Kidney epithelial cell (primary cell): ENCODE measurements at regions not wholly inside any gene's neighbourhood (a gene's known extent, or its start where the extent isn't known, plus 50 kb on each side); places are given as distances from the start of the nearest gene placed in this dataset.
"Not testable (repeated sequence)": the region's sequence is repeated elsewhere in the genome, so short reads cannot be mapped to it uniquely, and the experiment has no call there.

Experiments used
- DNase-seq: peaks from one replicate; pipeline ENCODE4 v3.0.0-alpha.2; 2010; ENCODE audit warnings: low read depth
- H3K27me3 ChIP-seq: 2 replicates; pipeline ENCODE4 v1.6.0; 2011; ENCODE audit warnings: low read length; ENCODE audit not compliant: control insufficient read depth, insufficient read depth
- H3K36me3 ChIP-seq: 2 replicates; pipeline ENCODE4 v1.5.1; 2011; ENCODE audit warnings: low read length; ENCODE audit not compliant: control insufficient read depth, insufficient read depth
- H3K4me3 ChIP-seq: 2 replicates; pipeline ENCODE4 v1.5.1; 2011; ENCODE audit warnings: low read depth, mild to moderate bottlenecking, control low read depth, low read length
- TF ChIP-seq, protein P1 (sequence below): IDR thresholded peaks from 2 replicates; pipeline ENCODE4 v1.5.1; 2011; ENCODE audit warnings: mild to moderate bottlenecking, moderate library complexity, low read length, control low read depth, inconsistent platforms; ENCODE audit not compliant: insufficient read depth, poor library complexity, severe bottlenecking

DNA sequence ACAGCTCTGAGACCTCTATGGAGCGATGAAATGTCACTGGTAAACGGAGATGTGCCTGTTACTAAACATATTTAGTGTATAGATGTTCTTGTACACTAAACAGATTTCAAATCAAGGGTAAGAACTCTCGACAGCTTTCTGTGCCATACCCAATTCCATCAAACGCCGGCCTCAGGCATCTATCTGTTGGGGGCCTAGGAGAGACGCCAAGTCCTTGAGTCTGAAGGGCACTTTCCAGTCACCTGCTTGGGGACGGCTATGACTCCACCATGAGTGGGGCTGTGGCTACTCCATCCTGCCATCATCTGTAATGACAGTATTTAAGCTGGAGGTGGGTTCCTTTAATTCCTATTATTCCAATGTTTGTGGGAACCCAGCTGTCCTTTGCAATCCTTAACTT is 87.8 kb downstream of the SHANK2 start:
- Histone ChIP-seq H3K4me3 (no peak overlapping the region), H3K36me3 (no peaks in the 10 kb centered on the region), H3K27me3 (no peaks in the 10 kb centered on the region)
- DNase-seq, result no peak
- TF ChIP-seq, protein P1, sequence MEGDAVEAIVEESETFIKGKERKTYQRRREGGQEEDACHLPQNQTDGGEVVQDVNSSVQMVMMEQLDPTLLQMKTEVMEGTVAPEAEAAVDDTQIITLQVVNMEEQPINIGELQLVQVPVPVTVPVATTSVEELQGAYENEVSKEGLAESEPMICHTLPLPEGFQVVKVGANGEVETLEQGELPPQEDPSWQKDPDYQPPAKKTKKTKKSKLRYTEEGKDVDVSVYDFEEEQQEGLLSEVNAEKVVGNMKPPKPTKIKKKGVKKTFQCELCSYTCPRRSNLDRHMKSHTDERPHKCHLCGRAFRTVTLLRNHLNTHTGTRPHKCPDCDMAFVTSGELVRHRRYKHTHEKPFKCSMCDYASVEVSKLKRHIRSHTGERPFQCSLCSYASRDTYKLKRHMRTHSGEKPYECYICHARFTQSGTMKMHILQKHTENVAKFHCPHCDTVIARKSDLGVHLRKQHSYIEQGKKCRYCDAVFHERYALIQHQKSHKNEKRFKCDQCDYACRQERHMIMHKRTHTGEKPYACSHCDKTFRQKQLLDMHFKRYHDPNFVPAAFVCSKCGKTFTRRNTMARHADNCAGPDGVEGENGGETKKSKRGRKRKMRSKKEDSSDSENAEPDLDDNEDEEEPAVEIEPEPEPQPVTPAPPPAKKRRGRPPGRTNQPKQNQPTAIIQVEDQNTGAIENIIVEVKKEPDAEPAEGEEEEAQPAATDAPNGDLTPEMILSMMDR, result no peak

- DNase-seq, result no peak
- Histone ChIP-seq H3K36me3 (no peaks in the 10 kb centered on the region), H3K4me3 (no peak overlapping the region), H3K27me3 (no peaks in the 10 kb centered on the region)
- TF ChIP-seq, protein P1, result no peak
Measured at GRCh38 chr11:71164186-71164585, 88.2 kb downstream of the SHANK2 start.

GRCh38 chr11:71163371-71163770 is 89.0 kb downstream of the SHANK2 start:
- H3K36me3 ChIP-seq, result no peaks in the 10 kb centered on the region
- TF ChIP-seq, protein P1, result no peak
- H3K4me3 ChIP-seq, result no peak overlapping the region
- no peaks in the 10 kb centered on the region for H3K27me3 ChIP-seq
- DNase-seq, result no peak

GRCh38 chr11:71158936-71159335 is 93.4 kb downstream of the SHANK2 start:
- DNase-seq, result no peak
- H3K4me3 ChIP-seq, result no peak overlapping the region
- TF ChIP-seq, protein P1, result no peak
- no peaks in the 10 kb centered on the region for H3K27me3 ChIP-seq
- H3K36me3 ChIP-seq, result no peaks in the 10 kb centered on the region

- not testable (repeated sequence) for H3K4me3 ChIP-seq, H3K36me3 ChIP-seq, DNase-seq, H3K27me3 ChIP-seq
Measured at GRCh38 chr11:71157676-71158075, 94.7 kb downstream of the SHANK2 start.

GRCh38 chr11:71156301-71156700 is 96.1 kb downstream of the SHANK2 start:
- DNase-seq, result no peak
- TF ChIP-seq, protein P1, result no peak
- Histone ChIP-seq H3K27me3 (no peaks in the 10 kb centered on the region), H3K36me3 (no peaks in the 10 kb centered on the region), H3K4me3 (no peak overlapping the region)
